GM20000 (cell line): ENCODE measurements at regions not wholly inside any gene's neighbourhood (a gene's known extent, or its start where the extent isn't known, plus 50 kb on each side); places are given as distances from the start of the nearest gene placed in this dataset.

Source experiments
- DNase-seq: peaks from one replicate; pipeline ENCODE4 v3.0.0; 2012; ENCODE audit warnings: low spot score
- TF ChIP-seq, protein P1 (sequence below): IDR thresholded peaks from 2 replicates; pipeline ENCODE4 v1.5.1; 2012; ENCODE audit warnings: mild to moderate bottlenecking, control low read depth; ENCODE audit errors: extremely low read depth, missing control alignments

DNA sequence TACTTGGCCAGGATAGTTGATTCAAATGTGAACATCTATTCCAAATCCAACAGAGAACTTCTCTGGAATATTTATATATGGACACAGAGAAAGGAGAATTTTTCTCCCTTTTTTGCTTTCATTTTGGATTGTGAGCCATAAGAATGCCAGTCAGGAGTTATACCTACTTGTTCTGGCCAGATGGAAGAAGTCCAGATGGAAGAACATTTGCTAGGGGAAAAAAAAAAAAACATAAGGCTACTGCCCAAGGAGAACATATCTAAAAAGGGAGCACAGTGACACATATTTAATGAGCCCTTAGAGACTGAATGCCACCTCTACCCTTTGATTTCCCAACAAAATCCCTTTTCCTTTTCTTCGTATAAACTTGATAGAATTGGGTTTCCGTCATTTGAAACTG, 61.7 kb upstream of the PPP2R2B start:
- TF ChIP-seq, protein P1, sequence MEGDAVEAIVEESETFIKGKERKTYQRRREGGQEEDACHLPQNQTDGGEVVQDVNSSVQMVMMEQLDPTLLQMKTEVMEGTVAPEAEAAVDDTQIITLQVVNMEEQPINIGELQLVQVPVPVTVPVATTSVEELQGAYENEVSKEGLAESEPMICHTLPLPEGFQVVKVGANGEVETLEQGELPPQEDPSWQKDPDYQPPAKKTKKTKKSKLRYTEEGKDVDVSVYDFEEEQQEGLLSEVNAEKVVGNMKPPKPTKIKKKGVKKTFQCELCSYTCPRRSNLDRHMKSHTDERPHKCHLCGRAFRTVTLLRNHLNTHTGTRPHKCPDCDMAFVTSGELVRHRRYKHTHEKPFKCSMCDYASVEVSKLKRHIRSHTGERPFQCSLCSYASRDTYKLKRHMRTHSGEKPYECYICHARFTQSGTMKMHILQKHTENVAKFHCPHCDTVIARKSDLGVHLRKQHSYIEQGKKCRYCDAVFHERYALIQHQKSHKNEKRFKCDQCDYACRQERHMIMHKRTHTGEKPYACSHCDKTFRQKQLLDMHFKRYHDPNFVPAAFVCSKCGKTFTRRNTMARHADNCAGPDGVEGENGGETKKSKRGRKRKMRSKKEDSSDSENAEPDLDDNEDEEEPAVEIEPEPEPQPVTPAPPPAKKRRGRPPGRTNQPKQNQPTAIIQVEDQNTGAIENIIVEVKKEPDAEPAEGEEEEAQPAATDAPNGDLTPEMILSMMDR: no peak

DNA sequence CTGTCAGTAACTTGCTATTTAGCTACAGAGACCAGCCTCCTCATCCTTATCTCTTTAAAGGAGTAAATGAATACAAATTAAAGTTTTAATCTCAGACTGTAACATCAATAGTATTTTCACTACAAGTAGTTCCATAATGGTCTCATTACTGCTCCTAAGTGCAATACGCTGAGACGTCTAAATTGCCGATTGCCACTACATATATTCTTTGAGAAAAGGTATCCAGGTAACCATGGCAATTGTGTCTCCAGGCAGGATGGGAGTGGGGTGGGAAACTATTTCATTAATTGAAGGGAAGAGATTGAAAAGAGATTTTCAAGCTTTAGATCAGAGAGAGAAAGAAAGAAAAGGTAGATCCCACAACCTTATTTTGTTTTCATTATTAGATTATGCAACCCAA, 65.5 kb upstream of the PPP2R2B start:
- TF ChIP-seq, protein P1: no peak
- DNase-seq: no peak

More for the DNA sequence above, 61.7 kb upstream of the PPP2R2B start:
- no peak for DNase-seq

DNA sequence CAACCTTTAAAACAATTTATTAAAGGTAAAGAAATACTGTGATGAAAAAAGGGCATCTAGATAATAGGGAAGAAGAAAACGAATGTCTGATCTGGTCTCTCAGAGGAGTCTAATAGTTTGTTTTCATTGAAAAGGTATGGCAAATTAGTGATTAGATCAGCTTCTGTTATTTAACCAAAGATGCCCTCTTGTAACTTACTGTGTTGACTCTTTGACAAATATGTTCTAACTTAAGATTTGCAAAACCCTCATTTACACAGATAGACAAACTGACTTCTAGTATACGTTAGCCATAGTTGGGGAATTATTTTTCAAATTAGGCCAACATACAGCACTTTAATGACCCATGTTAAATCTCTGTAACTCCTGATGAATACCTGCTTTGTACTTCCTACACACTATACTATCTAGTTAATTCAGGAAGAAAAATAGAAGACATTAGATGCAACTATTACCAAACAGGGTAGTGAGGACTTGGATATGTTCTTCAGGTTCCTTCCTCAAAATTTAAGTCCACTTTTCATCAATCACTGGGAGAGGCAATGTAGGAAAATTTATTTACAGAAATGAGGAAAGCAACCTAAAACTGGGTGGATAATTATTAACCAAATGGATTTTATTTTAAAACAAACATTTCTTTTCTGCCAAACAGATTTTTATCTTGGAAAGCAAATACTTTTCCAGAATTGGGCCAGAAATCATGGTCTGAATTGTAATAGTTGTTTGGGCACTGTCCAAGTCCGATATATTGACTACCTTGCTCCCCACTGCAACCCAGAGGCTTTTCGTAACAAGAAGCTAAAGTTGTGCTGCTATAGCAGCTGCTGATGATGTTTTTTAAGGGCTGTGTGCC, 66.4 kb upstream of the PPP2R2B start:
- TF ChIP-seq, protein P1: no peak
- DNase-seq: no peak

DNA sequence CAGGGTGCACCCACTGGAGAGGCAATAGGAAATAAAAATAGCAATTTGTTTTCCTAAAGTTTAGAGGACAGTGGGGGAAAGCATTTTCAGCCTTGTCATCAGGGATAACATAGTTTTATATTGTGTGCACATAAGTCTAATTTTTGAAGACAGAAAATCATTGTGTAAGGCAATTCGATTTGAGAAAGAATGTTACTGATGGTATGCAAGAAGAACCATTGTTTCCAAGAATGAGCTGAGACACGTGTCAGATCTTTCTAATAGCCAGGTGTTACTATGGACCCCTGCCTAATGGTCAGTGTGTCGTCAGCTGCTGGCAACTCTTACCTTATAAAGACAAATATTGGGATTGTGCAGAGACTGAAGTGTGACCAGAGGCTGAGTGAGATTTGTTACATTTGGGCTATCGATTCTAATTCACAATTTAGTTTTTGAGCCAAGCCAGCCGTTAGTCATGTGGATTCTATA, 67.1 kb upstream of the PPP2R2B start:
- TF ChIP-seq, protein P1: no peak
- DNase-seq: no peak

DNA sequence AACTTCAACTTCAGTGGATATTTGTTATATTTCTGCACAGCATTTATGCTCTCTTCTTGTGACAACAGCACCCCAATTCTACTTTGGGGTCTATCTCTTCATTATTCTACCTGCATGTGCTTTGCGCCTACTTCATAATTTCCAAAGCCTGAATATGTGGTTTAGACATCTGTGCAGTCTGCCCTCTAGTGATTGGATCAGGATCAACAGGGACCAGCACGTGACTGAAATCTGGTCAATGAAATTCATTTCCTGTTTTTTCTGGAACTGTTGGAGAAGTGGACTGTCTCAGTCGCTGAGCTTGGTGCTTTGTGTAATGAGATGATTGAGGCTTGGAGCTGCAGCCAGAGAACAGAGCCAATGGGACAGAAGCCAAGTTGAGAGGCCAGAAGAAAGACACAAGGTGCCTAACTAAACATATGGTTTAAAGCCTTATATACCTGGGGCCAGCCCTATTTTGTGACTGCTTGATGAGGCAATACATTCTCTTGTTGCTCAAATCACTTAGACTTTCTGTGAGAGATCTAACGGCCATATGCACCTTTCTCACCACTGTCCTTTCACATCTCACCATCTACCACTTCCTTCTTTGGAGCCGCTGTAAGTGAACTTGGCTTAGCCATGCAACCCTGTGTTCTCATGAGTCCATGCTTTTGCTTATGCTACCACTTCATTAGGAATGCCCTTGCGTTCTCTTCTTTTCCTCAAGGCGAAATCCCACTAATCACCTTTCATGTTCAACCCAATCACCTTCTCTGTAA, 68.8 kb upstream of the PPP2R2B start:
- DNase-seq: no peak
- TF ChIP-seq, protein P1: no peak

DNA sequence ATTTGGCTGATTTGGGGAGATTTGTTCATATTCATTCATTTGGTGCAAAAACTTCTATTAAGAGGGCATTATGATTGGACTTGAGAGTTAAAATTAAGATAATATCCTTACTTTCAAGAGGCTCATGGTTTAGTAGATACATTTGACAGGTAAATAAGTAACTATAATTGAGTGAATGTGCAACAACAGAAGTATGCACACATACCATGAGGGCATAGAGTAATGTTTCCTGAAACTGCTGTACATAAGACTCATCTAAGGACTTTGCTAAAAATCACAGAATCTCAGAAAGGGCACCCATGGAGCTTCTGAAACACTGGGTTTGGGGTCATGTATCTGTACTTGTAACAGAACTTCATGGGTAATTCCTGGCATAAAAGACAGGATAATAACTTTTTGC, 70.1 kb upstream of the PPP2R2B start:
- TF ChIP-seq, protein P1: no peak
- no peak for DNase-seq

DNA sequence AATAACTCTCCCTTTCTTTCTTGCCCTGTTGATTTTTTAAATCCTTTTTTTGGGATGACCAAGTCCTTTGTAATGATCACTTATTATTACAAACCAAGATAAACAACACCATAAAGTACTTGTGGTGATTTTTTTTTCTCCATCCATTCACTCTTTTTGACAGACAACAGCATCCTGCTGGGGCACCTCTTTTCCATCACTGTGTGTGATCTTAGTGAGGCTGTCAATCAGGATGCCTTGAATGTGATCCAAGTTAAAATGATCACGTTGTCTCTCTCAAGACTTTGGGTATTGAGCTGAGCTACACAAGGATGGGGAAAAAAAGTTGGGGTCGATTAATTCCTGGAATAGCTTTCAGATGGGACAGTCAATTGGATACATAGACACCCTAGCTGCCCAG, 73.6 kb upstream of the PPP2R2B start:
- TF ChIP-seq, protein P1: no peak

More for the DNA sequence above, 73.6 kb upstream of the PPP2R2B start:
- no peak for DNase-seq
